NCI-H146 treated with DMSO at 0.1 percent for 48 hours (cell line): ENCODE measurements at regions not wholly inside any gene's neighbourhood (a gene's known extent, or its start where the extent isn't known, plus 50 kb on each side); places are given as distances from the start of the nearest gene placed in this dataset.
A peak's percentile ranks its signal among the peaks of the same experiment; 100 is the strongest.

Source experiments
- DNase-seq: peaks from one replicate; lab custom pipeline; 2025; ENCODE audit not compliant: unreplicated experiment; lab: John Stamatoyannopoulos, UW

- DNase-seq = peak; percentile 51
Measured at GRCh38 chr12:77724367-77724957, 106.2 kb upstream of the NAV3 start.

DNA sequence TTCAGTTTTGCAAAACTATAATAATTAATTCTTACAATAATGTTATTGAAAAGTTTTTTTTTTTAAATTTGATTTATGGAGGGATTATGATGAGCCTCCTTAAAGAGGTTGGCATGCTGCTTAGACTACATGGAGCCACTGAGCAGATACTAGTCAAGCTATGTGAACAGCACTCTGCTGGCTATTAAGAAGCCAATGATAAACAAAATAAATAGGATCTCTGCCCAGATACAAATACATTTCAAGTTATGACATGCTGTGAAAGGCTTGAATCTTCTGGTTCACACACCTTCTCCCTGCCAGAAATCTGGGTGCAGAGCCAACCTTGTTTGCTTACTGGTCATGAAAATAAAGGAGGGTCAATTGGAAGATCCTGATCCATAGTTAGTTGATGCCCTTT lies 107.4 kb upstream of the NAV3 start:
- no peak for DNase-seq

DNA sequence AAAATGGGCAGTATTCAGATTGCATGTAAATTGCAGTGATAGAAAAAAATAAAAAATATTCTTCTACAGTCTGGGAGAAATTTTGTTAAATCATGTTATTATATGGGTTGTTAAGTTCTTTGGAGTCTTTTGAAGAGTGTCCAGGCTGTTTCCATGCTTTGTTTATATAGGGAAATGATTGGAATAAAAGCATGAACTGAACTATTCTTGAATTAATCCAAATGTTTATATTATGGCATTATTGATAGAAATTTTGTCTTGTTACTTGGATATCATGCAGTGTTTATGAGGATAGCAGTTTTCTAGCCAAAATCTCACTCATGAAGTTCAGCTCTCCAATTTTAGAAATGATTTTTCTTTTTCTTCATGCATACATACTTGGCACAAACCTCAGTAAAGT lies 108.2 kb upstream of the NAV3 start:
- no peak for DNase-seq

- no peak for DNase-seq
Measured at GRCh38 chr12:77720258-77720657, 110.4 kb upstream of the NAV3 start.

- DNase-seq = no peak
Measured at GRCh38 chr12:77710209-77710608, 120.5 kb upstream of the NAV3 start.

DNA sequence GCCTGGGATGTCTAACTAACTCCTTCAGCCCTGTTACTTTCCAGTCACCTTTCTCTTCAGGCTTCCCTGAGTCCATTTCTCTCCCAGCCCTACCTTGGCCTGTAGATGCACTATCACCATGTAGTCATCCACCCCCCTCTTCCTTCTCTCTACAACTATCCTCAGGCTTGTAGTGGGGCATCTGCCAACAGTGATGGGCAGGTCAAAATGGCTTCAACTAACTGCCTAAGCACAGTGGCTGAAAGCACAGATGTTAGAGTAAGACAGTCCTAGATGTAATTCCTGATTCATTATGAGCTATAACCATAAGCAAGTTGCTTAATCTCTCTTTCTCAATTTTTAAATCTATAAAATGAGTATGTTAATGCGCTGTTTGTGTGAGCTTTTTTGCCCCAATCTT lies 133.6 kb upstream of the NAV3 start:
- DNase-seq = no peak

DNA sequence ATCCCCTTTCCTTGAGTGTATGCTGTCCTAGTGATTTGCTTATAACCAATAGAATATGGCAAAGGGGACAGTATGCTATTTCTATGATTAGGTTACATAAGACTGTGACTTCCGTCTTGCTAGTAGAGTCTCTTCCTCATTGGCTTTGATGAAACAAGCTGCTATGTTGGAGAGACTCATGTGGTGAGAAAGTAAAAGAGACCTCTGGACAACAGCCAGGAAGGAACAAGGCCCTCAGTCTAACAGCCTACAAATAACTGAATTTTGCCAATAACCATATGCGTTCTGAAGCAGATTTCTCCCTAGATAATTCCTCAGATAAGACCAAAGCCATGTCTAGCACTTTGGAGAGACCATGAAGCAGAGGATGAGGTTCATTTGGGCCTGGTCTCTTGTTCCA lies 134.5 kb upstream of the NAV3 start:
- DNase-seq = no peak

DNA sequence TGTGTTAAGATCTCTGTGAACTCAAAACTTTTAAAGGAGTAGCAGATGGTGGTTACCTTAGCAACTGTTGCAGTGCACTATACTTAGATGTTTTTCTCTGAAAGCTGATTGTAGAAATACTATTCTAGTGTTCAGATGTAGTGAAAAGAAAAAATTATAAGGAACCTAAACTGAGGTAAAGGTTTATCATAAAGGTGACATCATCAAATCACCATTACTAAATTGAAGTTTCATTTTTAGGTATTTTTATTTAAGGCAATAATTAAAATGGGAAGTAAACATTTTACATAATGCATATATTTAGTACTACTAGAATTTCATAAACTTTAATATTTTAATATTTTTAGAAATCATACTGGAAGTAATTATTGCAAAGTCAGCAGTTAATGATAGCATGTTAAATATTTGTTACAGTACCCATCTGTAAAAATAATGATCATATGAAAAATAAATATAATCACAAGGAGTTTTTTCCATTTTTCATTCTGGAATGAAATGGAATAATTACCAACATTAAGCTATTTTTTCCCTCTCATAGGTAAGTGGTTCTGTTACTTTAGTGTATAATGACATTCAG lies 141.1 kb upstream of the NAV3 start:
- DNase-seq = no peak

GRCh38 chr12:77687321-77687720 lies 143.4 kb upstream of the NAV3 start:
- DNase-seq = no peak

DNA sequence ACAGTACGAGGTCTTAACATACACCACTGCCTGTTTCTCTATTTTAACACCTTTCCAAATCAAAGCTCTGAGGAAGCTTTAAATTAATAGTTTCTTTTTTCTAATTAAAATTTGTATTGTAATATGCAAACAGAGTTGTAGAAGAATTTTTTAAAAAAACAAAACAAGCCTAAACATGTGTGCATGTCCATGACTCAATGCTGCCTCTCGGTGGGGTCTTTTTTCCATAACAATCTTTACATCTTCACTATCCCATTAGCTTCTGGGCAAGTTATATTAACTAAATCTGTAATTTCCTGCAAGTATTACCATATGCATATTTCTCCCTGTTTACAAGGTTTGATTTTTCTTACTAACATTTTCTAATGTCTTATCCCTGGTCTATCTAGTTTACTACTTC lies 143.9 kb upstream of the NAV3 start:
- DNase-seq = no peak

- no peak for DNase-seq
Measured at GRCh38 chr12:77685901-77686300, 144.8 kb upstream of the NAV3 start.

DNA sequence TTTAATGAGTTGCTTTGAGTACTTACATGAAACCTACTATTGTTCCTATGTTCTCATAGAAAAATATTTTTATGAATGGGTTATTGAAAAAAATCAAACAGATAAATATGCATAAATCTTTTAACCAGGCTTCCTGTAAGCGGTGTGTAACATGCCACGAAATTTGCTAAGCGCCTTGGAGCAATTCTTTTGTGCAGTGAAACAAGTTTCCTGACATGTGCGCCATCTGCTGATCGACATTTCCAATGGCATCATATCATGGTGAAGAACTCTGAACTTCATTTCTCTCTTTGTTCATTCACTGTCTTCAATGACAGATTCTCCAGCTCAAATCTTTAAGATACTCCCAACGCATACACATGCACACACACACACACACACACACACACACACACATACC lies 145.6 kb upstream of the NAV3 start:
- DNase-seq = peak; percentile 25

DNA sequence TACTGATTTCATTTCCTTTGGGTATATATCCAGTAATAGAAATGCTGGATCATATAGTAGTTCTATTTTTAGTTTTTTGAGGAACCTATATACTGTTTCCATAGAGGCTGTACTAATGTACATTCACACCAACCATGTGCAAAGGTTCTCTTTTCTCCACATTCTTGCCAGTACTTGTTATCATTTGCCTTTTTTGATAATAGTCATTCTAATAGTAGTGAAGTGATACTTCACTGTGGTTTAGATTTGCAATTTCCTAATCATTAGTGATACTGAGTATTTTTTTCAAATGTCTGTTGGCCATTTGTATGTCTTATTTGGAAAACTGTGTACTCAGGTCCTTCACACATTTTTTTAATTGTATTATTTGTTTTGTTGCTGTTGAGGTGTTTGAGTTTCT lies 148.2 kb upstream of the NAV3 start:
- DNase-seq = no peak

- DNase-seq = no peak
Measured at GRCh38 chr12:77681726-77682125, 149.0 kb upstream of the NAV3 start.

- no peak for DNase-seq
Measured at GRCh38 chr12:77679686-77680085, 151.0 kb upstream of the NAV3 start.

GRCh38 chr12:77678621-77679020 lies 152.1 kb upstream of the NAV3 start:
- no peak for DNase-seq

- DNase-seq = no peak
Measured at GRCh38 chr12:77667101-77667500, 163.6 kb upstream of the NAV3 start.

- no peak for DNase-seq
Measured at GRCh38 chr12:77648716-77649115, 182.0 kb upstream of the NAV3 start.

DNA sequence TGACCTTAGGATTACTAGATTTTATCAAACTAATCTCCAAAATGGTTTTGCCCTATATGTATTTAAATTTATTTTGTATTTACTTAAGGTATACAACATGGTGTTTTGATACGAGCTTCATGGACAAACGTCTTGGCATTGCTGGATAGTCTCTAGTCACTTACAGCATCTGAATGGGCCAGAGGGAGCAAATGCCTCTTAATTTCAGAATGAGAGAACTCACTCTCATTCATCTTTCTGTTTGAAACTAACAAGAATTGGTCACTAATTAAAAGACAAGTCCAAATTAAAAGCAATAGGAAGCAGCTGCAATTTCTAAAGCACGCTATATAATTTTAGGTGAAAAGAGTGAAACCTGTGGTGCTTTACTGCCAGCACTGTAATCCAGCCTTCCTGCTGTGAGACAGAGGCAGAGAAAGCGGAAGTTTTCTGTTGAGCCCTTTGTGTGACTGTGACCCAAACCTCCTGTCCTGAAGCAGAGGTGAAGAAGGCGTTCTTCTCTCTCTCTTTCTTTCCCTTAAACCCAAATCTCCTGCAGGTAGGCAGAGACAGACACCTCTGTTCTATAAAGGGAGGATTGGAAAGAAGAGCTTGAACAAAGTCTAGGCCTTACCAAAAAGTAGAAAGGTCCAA lies 184.6 kb upstream of the NAV3 start:
- no peak for DNase-seq

DNA sequence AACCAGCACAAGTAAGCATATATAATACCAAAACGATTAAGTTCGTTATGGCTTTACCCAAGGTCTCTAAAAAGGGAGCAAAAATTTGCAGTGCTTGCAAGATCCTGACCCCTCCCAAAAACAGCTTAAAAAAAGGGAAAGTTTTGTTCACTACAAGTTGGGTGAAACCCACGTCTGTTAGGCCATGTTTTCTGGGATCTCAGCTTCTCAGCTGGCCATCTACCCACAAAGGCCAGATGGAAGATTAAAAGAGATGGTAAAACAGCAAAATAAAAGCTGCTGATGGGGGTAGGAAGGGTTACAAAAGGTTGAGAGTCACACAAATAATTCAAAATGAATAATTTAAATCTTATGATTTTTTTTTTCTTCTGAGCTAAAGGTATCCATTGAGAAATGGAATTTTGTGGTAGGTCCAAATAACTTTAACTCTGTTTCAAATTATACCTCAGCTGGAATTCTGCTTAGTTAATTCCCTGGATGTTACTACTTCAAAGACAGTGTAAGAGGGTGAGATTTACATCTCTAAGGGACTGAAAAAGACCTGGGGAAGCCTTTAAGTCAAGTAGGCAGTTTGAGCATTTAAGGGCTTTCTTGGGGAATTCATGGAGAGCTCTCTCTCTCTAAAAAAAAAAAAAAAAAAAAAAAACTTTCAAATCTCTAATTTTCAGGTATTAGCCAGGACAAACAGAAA lies 185.6 kb upstream of the NAV3 start:
- no peak for DNase-seq

GRCh38 chr12:77642246-77642645 lies 188.4 kb upstream of the NAV3 start:
- DNase-seq = no peak

DNA sequence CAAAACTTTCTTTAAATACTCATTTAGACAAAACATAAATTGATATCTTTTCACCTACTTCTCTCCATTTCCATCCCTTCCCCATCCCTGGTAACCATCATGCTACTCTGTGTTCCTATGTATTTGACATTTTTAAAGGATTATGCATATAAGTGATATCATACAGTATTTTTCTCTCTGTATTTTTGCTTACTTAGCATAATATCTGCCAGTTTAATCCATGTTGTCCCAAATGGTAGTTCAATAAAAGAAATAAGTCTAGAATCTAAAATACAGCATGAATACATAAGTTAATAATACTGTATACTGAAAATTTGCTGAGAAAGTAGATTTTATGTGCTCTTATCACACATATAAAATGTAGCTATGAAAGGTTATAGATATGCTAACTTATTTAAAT lies 190.3 kb upstream of the NAV3 start:
- DNase-seq = no peak
